B cell (primary cell): ENCODE measurements at regions not wholly inside any gene's neighbourhood (a gene's known extent, or its start where the extent isn't known, plus 50 kb on each side); places are given as distances from the start of the nearest gene placed in this dataset.

ENCODE experiments used
- EZH2 ChIP-seq: IDR thresholded peaks from 2 replicates; pipeline ENCODE4 v1.6.1; 2012; ENCODE audit warnings: borderline replicate concordance, low read depth, mild to moderate bottlenecking, moderate library complexity, low read length; ENCODE audit not compliant: insufficient read depth, poor library complexity, severe bottlenecking
- TF ChIP-seq, protein P1 (sequence below): fragments of 200-600 bp; IDR thresholded peaks from one replicate; pipeline ENCODE4 v1.8.0; 2022; ENCODE audit warnings: antibody characterized with exemption, mild to moderate bottlenecking

DNA sequence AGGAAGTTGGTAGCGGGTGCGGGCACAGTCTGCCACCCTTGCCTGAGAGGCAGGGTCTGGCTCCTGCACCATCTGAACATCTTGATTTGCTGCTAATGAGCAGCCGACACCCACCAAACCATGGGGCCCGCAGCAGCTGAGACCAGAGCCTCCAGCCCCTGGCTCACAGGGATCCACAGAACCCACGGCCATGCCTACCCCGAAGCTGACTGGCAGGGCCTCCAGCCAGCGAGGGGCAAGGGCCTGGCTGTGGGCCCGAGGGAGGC lies 171.5 kb upstream of the NTM start:
- TF ChIP-seq, protein P1, sequence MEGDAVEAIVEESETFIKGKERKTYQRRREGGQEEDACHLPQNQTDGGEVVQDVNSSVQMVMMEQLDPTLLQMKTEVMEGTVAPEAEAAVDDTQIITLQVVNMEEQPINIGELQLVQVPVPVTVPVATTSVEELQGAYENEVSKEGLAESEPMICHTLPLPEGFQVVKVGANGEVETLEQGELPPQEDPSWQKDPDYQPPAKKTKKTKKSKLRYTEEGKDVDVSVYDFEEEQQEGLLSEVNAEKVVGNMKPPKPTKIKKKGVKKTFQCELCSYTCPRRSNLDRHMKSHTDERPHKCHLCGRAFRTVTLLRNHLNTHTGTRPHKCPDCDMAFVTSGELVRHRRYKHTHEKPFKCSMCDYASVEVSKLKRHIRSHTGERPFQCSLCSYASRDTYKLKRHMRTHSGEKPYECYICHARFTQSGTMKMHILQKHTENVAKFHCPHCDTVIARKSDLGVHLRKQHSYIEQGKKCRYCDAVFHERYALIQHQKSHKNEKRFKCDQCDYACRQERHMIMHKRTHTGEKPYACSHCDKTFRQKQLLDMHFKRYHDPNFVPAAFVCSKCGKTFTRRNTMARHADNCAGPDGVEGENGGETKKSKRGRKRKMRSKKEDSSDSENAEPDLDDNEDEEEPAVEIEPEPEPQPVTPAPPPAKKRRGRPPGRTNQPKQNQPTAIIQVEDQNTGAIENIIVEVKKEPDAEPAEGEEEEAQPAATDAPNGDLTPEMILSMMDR, result no peak
- no peak for TF ChIP-seq EZH2
